Bronchial epithelial cell (primary cell): ENCODE measurements at regions not wholly inside any gene's neighbourhood (a gene's known extent, or its start where the extent isn't known, plus 50 kb on each side); places are given as distances from the start of the nearest gene placed in this dataset.
"Not testable (repeated sequence)": the region's sequence is repeated elsewhere in the genome, so short reads cannot be mapped to it uniquely, and the experiment has no call there.

Experiments
- DNase-seq: peaks from one replicate; pipeline ENCODE4 v3.0.0-alpha.2; 2010; ENCODE audit warnings: low read depth
- FAIRE-seq: peaks from 2 replicates; lab custom pipeline; 2011; peaks lifted over from hg19 to GRCh38; lab: Jason Lieb, UNC
- H3K27me3 ChIP-seq: 2 replicates; pipeline ENCODE4 v1.5.1; 2011; ENCODE audit warnings: low read length; ENCODE audit not compliant: control insufficient read depth, insufficient read depth
- H3K36me3 ChIP-seq: 2 replicates; pipeline ENCODE4 v1.5.1; 2011; ENCODE audit warnings: low read length; ENCODE audit not compliant: control insufficient read depth, insufficient read depth
- H3K4me3 ChIP-seq: 2 replicates; pipeline ENCODE4 v1.5.1; 2011; ENCODE audit warnings: mild to moderate bottlenecking, low read depth, low read length, control low read depth
- TF ChIP-seq, protein P1 (sequence below): IDR thresholded peaks from 2 replicates; pipeline ENCODE4 v1.5.1; 2011; ENCODE audit warnings: mild to moderate bottlenecking, moderate library complexity, low read length, control low read depth, inconsistent platforms; ENCODE audit not compliant: insufficient read depth, severe bottlenecking

DNA sequence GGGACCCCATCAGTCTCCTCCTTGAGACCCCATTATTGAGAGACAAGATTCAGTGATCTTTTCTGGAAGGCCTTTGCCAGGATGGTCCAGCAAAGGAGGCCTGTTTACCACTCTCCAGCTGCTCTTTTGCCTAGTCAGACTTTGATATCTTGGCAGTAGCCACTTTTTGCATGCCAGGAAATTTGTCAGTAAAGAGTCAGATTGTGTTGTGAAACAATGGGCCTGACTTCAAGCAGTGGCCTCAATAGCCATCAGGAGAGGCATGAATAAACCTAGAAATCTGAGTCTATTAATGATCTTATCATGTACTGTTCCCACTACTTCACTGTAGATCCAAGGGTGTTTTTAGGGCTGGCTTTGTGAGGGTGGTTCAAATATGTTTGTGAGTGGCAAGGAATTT, 479.4 kb downstream of the JRKL start:
- H3K4me3 ChIP-seq: no peak overlapping the region
- TF ChIP-seq, protein P1, sequence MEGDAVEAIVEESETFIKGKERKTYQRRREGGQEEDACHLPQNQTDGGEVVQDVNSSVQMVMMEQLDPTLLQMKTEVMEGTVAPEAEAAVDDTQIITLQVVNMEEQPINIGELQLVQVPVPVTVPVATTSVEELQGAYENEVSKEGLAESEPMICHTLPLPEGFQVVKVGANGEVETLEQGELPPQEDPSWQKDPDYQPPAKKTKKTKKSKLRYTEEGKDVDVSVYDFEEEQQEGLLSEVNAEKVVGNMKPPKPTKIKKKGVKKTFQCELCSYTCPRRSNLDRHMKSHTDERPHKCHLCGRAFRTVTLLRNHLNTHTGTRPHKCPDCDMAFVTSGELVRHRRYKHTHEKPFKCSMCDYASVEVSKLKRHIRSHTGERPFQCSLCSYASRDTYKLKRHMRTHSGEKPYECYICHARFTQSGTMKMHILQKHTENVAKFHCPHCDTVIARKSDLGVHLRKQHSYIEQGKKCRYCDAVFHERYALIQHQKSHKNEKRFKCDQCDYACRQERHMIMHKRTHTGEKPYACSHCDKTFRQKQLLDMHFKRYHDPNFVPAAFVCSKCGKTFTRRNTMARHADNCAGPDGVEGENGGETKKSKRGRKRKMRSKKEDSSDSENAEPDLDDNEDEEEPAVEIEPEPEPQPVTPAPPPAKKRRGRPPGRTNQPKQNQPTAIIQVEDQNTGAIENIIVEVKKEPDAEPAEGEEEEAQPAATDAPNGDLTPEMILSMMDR: no peak
- H3K36me3 ChIP-seq: no peaks in the 10 kb centered on the region
- no peak for FAIRE-seq
- peak; percentile 34 for DNase-seq
- H3K27me3 ChIP-seq: no peaks in the 10 kb centered on the region

DNA sequence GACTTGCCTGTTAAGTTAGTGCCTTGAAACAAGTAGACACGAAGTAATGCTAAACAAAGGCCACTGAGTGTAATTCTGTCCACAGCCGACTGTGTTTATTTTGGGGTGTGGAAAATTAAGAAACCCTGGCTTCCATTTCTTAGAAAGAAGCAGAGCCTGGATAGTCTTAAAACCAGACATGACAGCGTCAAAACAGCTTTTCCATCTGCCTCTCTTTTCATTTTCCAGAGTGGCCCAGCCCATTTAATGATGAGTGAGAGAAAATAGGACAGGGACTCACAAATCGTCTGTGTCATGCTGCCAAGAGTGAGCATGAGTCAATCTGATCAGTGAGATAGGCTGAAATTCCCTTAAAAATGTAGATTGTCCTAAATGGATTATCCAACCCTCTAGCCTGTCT, 485.9 kb downstream of the JRKL start:
- no peaks in the 10 kb centered on the region for H3K36me3 ChIP-seq
- no peak for DNase-seq
- no peak overlapping the region for H3K4me3 ChIP-seq
- no peaks in the 10 kb centered on the region for H3K27me3 ChIP-seq
- no peak for FAIRE-seq
- TF ChIP-seq, protein P1: no peak

DNA sequence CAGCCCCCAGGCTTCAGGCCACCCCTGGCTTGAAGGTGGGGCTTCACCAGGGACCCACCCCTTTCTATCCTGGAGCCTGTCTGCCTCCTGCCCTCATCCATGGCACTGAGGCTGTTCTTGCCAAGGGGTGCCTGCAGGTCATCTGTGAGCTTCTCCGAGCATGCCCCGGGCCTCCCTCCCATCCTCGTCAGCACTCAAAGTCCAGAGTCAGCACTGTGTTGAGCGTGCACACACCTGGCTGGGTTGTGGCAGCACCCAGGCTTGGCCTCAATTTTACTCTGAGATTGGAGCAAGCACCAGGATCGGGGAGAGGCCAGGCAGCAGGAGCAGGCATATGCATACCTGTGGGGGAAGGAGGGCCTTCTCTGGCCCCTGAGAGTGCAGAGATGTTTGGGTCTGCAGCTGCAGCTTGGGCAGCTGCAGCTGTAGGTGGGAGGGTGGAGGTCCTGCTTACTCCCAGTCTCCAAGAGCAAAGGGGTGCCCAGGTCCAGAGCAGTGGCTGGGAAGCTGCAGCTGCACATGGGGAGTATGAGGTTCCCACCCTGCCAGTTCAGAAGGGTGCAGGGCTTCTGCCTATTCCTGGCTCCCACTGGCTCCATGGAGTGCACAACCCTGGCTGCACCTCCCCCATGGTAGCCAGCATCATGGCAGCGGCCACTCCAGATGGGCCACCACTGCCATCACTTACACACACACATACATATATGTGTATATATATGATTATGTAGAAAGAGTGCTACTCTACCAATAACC, 488.7 kb downstream of the JRKL start:
- H3K4me3 ChIP-seq: no peak overlapping the region
- TF ChIP-seq, protein P1: no peak
- DNase-seq (no peak), FAIRE-seq (no peak)
- H3K36me3 ChIP-seq: no peaks in the 10 kb centered on the region
- H3K27me3 ChIP-seq: no peaks in the 10 kb centered on the region

DNA sequence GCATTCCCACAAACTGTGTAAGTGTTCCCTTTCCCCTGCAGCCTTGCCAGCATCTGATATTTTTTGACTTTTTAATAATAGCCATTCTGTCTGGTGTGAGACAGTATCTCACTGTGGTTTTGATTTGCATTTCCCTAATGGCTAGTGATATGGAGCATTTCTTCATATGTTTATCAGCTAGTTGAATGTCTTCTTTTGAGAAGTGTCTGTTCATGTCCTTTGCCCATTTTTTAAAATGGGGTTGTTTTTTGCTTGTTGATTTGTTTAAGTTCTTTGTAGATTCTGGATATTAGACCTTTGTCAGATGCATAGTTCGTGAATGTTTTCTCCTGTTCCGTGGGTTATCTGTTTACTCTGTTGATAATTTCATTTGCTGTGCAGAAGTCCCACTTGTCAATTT, 492.8 kb downstream of the JRKL start:
- not testable (repeated sequence) for H3K4me3 ChIP-seq, DNase-seq, FAIRE-seq, H3K27me3 ChIP-seq, H3K36me3 ChIP-seq

DNA sequence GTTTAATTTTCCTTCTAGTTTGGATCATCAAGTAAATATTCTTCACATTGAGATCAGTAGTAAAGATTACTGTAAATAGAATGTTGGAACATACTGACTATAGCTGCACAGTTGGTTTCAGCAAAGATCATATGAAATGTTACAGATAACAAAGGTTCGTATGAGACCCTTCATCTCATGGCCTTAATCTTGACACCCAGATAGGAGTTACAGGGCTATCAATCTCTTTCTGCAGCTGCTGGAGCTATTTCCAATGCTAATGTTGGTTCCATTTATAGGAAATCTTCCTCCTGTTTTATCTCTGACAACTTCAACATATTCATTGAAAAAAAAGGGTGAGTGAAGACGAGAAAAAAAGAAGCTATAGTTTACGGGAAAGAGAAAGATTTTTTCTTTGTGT, 495.6 kb downstream of the JRKL start:
- FAIRE-seq: no peak
- DNase-seq: no peak
- Histone ChIP-seq H3K4me3 (no peak overlapping the region), H3K27me3 (no peaks in the 10 kb centered on the region), H3K36me3 (no peaks in the 10 kb centered on the region)
- TF ChIP-seq, protein P1: no peak

DNA sequence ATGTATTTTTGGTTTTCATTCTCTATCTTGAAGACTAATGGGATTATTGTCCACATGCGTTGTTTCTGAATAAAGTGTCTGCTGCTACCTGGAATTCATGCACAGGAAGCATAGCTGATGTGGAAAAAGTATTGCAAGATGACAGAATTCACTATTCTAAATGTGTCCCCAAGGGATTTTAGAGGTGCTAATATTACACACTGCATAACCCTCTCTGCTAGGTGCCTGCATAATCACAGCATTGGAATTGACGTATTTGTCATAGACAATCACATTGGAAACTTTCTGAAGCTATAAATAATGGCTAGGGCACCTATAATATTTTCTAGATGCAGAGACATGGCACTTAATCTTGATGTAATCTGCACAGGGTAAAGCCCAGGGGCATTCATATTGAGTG, 496.1 kb downstream of the JRKL start:
- no peak for FAIRE-seq
- TF ChIP-seq, protein P1: no peak
- Histone ChIP-seq H3K36me3 (no peaks in the 10 kb centered on the region), H3K27me3 (no peaks in the 10 kb centered on the region), H3K4me3 (no peak overlapping the region)
- no peak for DNase-seq
